CD1c-positive myeloid dendritic cell (primary cell): ENCODE measurements at regions not wholly inside any gene's neighbourhood (a gene's known extent, or its start where the extent isn't known, plus 50 kb on each side); places are given as distances from the start of the nearest gene placed in this dataset.

Experiments used
- DNase-seq: peaks from one replicate; pipeline ENCODE4 v3.0.0-alpha.2; 2016; ENCODE audit errors: extremely low spot score

DNA sequence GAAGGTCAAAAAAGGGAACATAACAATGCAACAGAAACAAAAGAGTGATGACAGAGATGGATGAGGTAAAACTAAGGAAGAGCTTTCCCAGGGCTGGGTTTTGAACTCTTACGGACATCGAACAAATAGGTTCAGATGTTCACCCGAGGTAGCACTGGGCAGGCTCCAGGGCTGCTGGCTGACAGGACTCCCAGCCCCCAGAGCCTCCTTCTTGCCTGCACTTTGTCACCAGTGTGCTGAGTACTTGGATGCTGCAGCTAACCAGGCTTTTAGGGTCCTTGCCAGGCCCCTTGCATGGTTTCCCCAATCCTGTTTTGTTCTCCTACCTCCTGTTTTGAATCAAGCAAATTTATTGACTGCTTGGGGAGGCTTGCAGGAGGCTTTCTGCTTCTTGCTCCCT is 322.9 kb downstream of the DYSF start:
- no peak for DNase-seq

- DNase-seq = no peak
These were observed 319.9 kb downstream of the DYSF start for GRCh38 chr2:71773218-71773617.

DNA sequence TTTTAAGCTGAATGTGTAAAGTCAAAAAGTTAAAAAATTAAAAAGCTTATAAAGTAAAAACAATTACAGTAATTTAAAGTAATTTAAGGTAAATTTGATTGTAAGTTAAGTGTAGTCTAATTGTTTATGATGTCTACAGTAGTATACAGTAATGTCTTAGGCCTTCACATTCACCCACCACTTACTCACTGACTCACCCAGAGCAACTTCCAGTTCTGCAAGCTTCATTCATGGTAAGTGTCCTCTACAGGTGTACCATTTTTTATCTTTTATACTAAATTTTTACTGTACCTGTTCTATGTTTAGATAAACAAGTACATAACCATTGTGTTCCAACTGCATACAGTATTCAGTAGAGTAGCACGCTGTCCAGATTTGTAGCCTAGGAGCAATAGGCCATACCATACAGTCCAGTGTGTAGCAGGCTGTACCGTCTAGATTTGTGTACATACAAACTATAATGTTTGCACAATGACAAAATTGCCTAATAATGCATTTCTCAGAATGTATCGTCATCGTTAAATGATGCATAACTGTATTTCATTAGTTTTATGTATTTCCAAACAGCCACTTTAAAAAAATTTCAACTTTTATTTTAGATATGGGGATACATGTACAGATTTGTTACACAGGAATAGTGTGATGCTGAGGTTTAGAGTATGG is 319.3 kb downstream of the DYSF start:
- DNase-seq = no peak

DNA sequence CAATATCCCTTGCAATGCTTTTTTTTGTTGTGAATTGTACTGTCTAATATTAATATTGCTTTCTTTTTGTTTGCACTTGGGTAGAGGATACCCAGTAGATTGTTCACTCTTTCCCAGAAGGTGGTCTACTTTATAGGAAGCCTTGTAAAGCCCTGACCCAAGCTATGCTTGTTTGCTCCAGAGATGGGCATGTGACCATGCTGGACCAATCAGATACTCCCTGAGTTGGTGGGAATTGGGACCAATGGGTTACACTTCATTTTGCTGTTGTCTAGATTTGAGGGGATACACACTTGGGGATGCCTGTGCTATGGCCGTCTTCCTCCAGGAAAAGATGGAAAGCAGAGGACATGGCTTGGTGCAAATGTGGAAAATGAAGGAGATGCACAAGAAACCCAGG is 314.3 kb downstream of the DYSF start:
- DNase-seq = no peak

DNA sequence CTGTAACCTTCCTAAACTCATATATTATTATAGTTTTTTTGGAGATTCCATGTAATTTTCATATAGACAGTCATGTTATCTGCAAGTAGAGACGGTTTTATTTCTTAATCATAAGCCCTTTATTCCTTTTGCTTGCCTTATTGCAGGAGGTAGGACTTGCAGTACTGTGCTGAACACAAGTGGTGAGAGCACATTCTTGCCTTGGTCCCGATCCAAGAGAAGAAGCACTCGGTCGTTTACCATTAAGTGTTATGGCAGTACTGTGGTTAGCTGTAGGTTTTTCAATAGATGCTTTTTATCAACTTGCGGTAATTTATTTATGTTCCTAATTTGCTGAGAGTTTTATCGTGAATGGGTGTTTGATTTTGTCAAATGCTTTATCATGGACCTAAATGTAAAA is 305.7 kb downstream of the DYSF start:
- no peak for DNase-seq

GRCh38 chr2:71757351-71757750 is 304.0 kb downstream of the DYSF start:
- no peak for DNase-seq

GRCh38 chr2:71756280-71756906 is 303.0 kb downstream of the DYSF start:
- no peak for DNase-seq

- DNase-seq = no peak
These were observed 298.2 kb downstream of the DYSF start for GRCh38 chr2:71751590-71751989.

DNA sequence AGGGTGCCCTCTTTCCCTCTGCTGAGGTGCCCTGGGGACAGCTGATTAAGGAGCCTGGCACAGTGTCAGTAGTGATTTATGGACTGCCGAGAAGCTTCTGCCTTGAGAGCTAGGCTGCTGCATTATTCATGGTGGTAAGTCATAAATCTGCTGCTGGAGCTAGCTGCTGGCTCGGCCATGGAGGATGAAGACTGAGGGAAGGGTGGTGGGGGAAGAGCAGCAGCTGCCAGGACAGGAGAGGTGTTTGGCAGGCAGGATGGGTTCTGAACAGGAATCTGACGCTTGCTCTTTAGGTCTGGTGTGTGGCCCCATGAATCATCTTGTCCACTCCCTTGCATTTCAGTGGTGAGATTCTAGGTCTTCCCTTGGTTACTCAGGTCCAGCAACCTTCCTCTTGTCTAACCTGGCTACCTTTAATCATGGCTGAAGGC is 296.3 kb downstream of the DYSF start:
- DNase-seq = no peak

GRCh38 chr2:71748227-71748626 is 294.9 kb downstream of the DYSF start:
- DNase-seq = no peak

- DNase-seq = no peak
These were observed 294.2 kb downstream of the DYSF start for GRCh38 chr2:71747559-71747958.

DNA sequence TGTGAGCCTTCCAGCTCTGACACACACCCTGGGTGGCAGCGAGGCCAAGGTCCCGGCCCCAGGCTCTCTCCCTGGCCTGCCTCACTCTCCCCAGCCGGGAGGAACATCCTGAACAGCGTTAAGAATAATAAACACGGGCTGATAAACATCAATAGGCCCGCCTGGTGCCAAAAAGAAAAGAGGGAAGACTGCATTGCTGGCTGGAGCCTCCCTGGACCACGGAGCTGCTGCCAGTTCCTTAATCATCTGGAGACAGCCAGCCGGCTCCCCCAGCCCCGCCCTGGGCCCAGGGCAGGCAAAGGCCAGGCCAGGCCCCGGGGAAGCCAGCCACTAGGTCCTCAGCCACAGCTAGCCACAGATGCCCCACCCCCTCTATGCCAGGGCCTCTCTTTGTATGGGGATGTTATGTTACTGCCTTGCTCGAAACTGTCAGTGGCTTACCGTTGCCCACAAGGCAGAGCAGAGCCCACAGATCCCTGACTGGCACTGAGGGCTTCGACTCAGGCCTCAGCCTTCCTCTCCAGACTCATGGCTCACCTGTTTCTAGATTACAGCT is 293.7 kb downstream of the DYSF start:
- DNase-seq = no peak

DNA sequence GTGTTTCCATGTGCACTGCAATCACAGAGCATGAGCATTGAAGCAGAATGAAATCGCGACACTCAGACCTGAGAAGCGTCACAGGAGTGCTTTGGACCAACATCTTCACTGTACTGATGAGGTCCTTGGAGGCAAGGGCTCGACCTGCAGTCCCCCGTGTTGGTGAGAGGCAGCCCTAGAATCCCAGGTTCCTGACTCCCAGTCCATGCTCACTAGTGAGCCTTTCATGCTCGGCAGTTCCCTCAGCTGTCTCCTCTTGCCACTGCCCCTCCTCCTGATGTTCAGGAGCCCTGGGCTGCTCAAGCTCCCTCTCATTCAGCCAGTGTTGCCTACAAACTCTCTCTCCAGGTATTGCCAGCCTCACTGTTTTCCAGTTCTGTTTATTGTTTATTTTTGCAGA is 291.4 kb downstream of the DYSF start:
- no peak for DNase-seq

- no peak for DNase-seq
These were observed 290.8 kb downstream of the DYSF start for GRCh38 chr2:71743995-71744675.

DNA sequence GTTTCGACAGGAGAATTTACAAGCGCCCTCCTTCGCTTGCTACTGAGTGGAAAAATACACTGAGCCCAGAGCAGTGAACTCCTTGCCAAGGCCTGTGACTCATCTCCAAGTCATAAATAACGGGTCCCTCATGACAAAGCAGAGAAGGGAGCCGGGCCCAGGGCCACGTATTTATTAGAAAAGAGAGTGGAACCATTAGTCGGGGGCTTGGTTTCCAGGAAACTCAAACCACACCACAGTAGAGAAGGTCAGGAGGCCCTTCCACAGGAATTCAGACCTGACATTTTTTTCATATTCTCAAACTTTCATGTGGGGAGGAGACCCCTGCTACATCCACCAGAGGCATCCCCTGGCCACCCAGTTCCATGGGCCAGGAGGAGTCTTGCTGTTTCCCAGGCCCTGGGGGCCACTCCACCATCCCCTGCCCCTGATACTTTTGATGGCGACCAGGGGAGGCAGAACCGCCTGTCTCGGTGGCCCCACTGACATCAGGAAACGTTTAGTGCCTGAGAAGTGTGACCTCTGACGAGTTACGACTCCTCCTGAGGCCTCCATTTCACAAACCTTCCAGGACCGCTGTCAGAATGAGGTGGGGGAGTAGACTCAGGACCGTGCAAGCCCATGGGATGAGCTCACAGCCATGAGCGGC is 289.7 kb downstream of the DYSF start:
- DNase-seq = no peak

- DNase-seq = no peak
These were observed 283.6 kb downstream of the DYSF start for GRCh38 chr2:71736986-71737385.

GRCh38 chr2:71736091-71736861 is 282.9 kb downstream of the DYSF start:
- DNase-seq = no peak
